ENCODE measurements at regions not wholly inside any gene's neighbourhood (a gene's known extent, or its start where the extent isn't known, plus 50 kb on each side); places are given as distances from the start of the nearest gene placed in this dataset.

DNA sequence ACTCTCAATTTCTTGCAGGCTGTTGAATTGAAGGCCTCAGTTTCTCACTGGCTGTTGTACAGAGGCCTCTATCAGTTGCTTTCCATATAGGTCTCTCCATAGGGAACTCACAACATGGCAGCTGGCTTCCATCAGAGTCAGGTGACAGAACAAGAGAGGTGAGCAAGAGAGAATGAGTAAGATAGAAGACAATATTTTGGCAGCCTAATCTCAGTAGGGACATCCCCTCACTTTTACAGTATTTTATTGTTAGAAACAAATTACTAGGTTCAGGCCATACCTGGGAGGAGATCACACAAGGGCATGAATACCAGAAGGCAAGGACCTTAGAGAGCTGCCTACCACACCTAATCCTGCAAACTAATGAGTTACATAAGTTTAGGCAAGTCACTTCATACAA, 162.8 kb downstream of the ATP6V1G3 start:
- intact Hi-C loops (cut with micrococcal nuclease): no loop called here

DNA sequence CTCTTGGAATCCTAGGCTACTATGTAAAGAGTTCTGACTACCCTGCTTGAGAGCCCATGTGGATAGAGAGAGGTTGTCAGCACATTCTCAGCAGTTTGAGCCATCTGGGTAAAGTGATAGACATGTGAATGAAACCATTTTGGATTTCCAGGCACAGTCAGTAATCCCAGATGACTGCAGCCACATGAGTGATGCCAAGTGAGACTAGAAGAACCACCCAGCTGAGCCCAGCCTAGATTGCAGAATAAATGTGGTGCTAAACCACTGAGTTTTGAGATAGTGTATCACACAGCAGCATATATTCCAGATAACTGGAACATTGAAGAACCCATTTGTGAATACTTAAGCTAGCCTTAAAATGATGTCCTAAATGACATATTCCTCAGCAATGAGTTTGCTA, 166.2 kb downstream of the ATP6V1G3 start:
- TF ChIP-seq, protein P1, sequence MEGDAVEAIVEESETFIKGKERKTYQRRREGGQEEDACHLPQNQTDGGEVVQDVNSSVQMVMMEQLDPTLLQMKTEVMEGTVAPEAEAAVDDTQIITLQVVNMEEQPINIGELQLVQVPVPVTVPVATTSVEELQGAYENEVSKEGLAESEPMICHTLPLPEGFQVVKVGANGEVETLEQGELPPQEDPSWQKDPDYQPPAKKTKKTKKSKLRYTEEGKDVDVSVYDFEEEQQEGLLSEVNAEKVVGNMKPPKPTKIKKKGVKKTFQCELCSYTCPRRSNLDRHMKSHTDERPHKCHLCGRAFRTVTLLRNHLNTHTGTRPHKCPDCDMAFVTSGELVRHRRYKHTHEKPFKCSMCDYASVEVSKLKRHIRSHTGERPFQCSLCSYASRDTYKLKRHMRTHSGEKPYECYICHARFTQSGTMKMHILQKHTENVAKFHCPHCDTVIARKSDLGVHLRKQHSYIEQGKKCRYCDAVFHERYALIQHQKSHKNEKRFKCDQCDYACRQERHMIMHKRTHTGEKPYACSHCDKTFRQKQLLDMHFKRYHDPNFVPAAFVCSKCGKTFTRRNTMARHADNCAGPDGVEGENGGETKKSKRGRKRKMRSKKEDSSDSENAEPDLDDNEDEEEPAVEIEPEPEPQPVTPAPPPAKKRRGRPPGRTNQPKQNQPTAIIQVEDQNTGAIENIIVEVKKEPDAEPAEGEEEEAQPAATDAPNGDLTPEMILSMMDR (IDR thresholded peaks at IDR 0.05): no peak
- TF ChIP-seq EZH2 (IDR thresholded peaks at IDR 0.05; ENCODE audit: borderline replicate concordance, insufficient read depth, low read depth, low read length, poor library complexity, severe bottlenecking): no peak
- peaks cover 0 to 3% (median 0%) of the 10 kb centered on the region in 4 experiments for H3K27me3 ChIP-seq (replicated peaks in 1 of 4; ENCODE audit: control extremely low read depth in 1 of 4, control insufficient read depth in 3 of 4, insufficient read depth in 4 of 4, low read length in 3 of 4)
- Mint-ChIP-seq H3K4me1 (peaks cover 1% of the 10 kb centered on the region), H3K4me3 (no peak overlapping the region), H3K27me3 (peaks cover 5% of the 10 kb centered on the region), H3K27ac (no peak overlapping the region), H3K9me3 (ENCODE audit: insufficient read depth) (no peaks in the 10 kb centered on the region)
- H3K36me3 ChIP-seq (replicated peaks in 1 of 2; ENCODE audit: control extremely low read depth in 1 of 2, control insufficient read depth in 1 of 2, extremely low read depth in 1 of 2, insufficient read depth in 2 of 2, low read length in 1 of 2): no peaks in the 10 kb centered on the region
- no peaks in the 10 kb centered on the region for H3K79me2 ChIP-seq (ENCODE audit: control insufficient read depth, insufficient read depth, low read length)
- ChIA-PET CTCF (no interaction called here), POLR2A (no interaction called here)
- ATAC-seq (ENCODE audit: low read depth): no peak
- no peak overlapping the region for H2AFZ ChIP-seq (ENCODE audit: insufficient read depth, low read depth, low read length, poor library complexity, severe bottlenecking)
- no peak overlapping the region for H3K9ac ChIP-seq (ENCODE audit: low read length)
- no peak overlapping the region for H3K4me2 ChIP-seq (replicated peaks; ENCODE audit: low read depth, low read length, poor library complexity, severe bottlenecking)
- H3K9me3 ChIP-seq (ENCODE audit: control extremely low read depth in 1 of 3, control insufficient read depth in 2 of 3, insufficient read depth in 1 of 3, low read length in 2 of 3): peaks cover 0 to 7% (median 0%) of the 10 kb centered on the region in 3 donors
- H3K27ac ChIP-seq (ENCODE audit: low read length in 2 of 2): no peak overlapping the region
- no peaks in the 10 kb centered on the region for H4K20me1 ChIP-seq (ENCODE audit: control insufficient read depth, insufficient read depth, low read length, poor library complexity, severe bottlenecking)
- no peaks in the 10 kb centered on the region for H3K4me1 ChIP-seq (ENCODE audit: control insufficient read depth in 2 of 2, insufficient read depth in 2 of 2, low read length in 2 of 2)
- intact Hi-C loops (cut with micrococcal nuclease): no loop called here
- H3K4me3 ChIP-seq (ENCODE audit: control extremely low read depth in 1 of 5, extremely low read depth in 1 of 5, insufficient read depth in 1 of 5, low read depth in 2 of 5, low read length in 4 of 5): no peak overlapping the region
- DNase-seq: no peak

More for the DNA sequence above, 162.8 kb downstream of the ATP6V1G3 start:
- Mint-ChIP-seq H3K4me1 (peaks cover 6% of the 10 kb centered on the region), H3K27me3 (peaks cover under 1% of the 10 kb centered on the region), H3K27ac (no peak overlapping the region), H3K9me3 (ENCODE audit: insufficient read depth) (no peaks in the 10 kb centered on the region), H3K4me3 (no peak overlapping the region)
- peaks cover 0 to 2% of the 10 kb centered on the region in 2 donors for H3K4me1 ChIP-seq (ENCODE audit: control insufficient read depth in 2 of 2, insufficient read depth in 2 of 2, low read length in 2 of 2)
- ATAC-seq (ENCODE audit: low read depth) (no peak), DNase-seq (no peak)
- no peak overlapping the region for H2AFZ ChIP-seq (ENCODE audit: insufficient read depth, low read depth, low read length, poor library complexity, severe bottlenecking)
- POLR2A ChIA-PET: no interaction called here
- no peaks in the 10 kb centered on the region for H3K36me3 ChIP-seq (replicated peaks in 1 of 2; ENCODE audit: control extremely low read depth in 1 of 2, control insufficient read depth in 1 of 2, extremely low read depth in 1 of 2, insufficient read depth in 2 of 2, low read length in 1 of 2)
- no peaks in the 10 kb centered on the region for H4K20me1 ChIP-seq (ENCODE audit: control insufficient read depth, insufficient read depth, low read length, poor library complexity, severe bottlenecking)
- CTCF ChIA-PET: no interaction called here
- H3K9me3 ChIP-seq (ENCODE audit: control extremely low read depth in 1 of 3, control insufficient read depth in 2 of 3, insufficient read depth in 1 of 3, low read length in 2 of 3): peaks cover 0 to 5% (median 0%) of the 10 kb centered on the region in 3 donors
- H3K4me2 ChIP-seq (replicated peaks; ENCODE audit: low read depth, low read length, poor library complexity, severe bottlenecking): no peak overlapping the region
- H3K27ac ChIP-seq (ENCODE audit: low read length in 2 of 2): no peak overlapping the region
- H3K9ac ChIP-seq (ENCODE audit: low read length): no peak overlapping the region
- peaks cover 0 to 3% (median 0%) of the 10 kb centered on the region in 4 experiments for H3K27me3 ChIP-seq (replicated peaks in 1 of 4; ENCODE audit: control extremely low read depth in 1 of 4, control insufficient read depth in 3 of 4, insufficient read depth in 4 of 4, low read length in 3 of 4)
- no peaks in the 10 kb centered on the region for H3K79me2 ChIP-seq (ENCODE audit: control insufficient read depth, insufficient read depth, low read length)
- TF ChIP-seq, protein P1 (IDR thresholded peaks at IDR 0.05): no peak
- TF ChIP-seq EZH2 (IDR thresholded peaks at IDR 0.05; ENCODE audit: borderline replicate concordance, insufficient read depth, low read depth, low read length, poor library complexity, severe bottlenecking): no peak
- H3K4me3 ChIP-seq (ENCODE audit: control extremely low read depth in 1 of 5, extremely low read depth in 1 of 5, insufficient read depth in 1 of 5, low read depth in 2 of 5, low read length in 4 of 5): no peak overlapping the region
